ENCODE measurements at regions not wholly inside any gene's neighbourhood (a gene's known extent, or its start where the extent isn't known, plus 50 kb on each side); places are given as distances from the start of the nearest gene placed in this dataset.

GRCh38 chrX:1925053-1925481, 310.2 kb downstream of the ASMT start:
- Histone ChIP-seq H3K36me3 (no peaks in the 10 kb centered on the region), H3K4me1 (no peaks in the 10 kb centered on the region), H3K9me3 (no peaks in the 10 kb centered on the region), H3K4me3 (no peak overlapping the region), H3K27me3 (no peaks in the 10 kb centered on the region), H3K27ac (no peak overlapping the region)
- DNase-seq (no peak), ATAC-seq (no peak)
- WGBS (ENCODE audit: insufficient coverage, low coverage, low lambda C conversion rate, missing lambda C conversion rate): 9% methylated on average over 20 of the region's 20 CpGs
- TF ChIP-seq, protein P1, sequence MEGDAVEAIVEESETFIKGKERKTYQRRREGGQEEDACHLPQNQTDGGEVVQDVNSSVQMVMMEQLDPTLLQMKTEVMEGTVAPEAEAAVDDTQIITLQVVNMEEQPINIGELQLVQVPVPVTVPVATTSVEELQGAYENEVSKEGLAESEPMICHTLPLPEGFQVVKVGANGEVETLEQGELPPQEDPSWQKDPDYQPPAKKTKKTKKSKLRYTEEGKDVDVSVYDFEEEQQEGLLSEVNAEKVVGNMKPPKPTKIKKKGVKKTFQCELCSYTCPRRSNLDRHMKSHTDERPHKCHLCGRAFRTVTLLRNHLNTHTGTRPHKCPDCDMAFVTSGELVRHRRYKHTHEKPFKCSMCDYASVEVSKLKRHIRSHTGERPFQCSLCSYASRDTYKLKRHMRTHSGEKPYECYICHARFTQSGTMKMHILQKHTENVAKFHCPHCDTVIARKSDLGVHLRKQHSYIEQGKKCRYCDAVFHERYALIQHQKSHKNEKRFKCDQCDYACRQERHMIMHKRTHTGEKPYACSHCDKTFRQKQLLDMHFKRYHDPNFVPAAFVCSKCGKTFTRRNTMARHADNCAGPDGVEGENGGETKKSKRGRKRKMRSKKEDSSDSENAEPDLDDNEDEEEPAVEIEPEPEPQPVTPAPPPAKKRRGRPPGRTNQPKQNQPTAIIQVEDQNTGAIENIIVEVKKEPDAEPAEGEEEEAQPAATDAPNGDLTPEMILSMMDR (IDR thresholded peaks at IDR 0.05): no peak
- TF ChIP-seq POLR2A (IDR thresholded peaks at IDR 0.05): no peak
- intact Hi-C loops (cut with DNase I): no loop called here

- H3K36me3 ChIP-seq: no peaks in the 10 kb centered on the region
- H3K4me1 ChIP-seq: no peaks in the 10 kb centered on the region
- TF ChIP-seq, protein P1 (IDR thresholded peaks at IDR 0.05): no peak
- TF ChIP-seq POLR2A (IDR thresholded peaks at IDR 0.05): no peak
- H3K4me3 ChIP-seq: no peak overlapping the region
- no peak overlapping the region for H3K27ac ChIP-seq
- H3K27me3 ChIP-seq: no peaks in the 10 kb centered on the region
- intact Hi-C loops (cut with DNase I): no loop called here
- ATAC-seq (no peak), DNase-seq (no peak)
- no peaks in the 10 kb centered on the region for H3K9me3 ChIP-seq
- WGBS (ENCODE audit: insufficient coverage, low coverage, low lambda C conversion rate, missing lambda C conversion rate): 80% methylated on average over 10 of the region's 10 CpGs
Observed at GRCh38 chrX:1928805-1929204, 313.9 kb downstream of the ASMT start.

DNA sequence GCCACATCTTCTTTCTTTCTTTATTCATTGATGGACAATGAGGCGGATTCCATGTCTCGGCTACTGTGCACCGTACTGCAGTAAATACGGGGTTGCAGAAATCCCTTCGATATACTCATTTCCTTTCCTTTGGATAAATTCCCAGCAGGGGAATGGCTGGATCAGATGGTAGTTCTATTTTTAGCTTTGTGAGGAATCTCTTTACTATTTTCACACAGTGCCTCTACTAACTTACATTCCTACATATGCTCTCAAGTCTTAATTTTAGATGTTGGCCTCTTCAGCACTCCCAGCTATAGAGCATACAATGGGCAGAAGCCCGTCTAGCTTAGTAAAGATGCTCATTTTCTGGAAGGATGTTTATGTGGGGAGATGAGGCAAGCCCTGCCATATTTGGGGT, 317.4 kb downstream of the ASMT start:
- no peaks in the 10 kb centered on the region for H3K9me3 ChIP-seq
- WGBS (ENCODE audit: insufficient coverage, low coverage, low lambda C conversion rate, missing lambda C conversion rate): 70% methylated on average over 6 of the region's 6 CpGs
- H3K36me3 ChIP-seq: no peaks in the 10 kb centered on the region
- intact Hi-C loops (cut with DNase I): no loop called here
- H3K4me1 ChIP-seq: no peaks in the 10 kb centered on the region
- no peaks in the 10 kb centered on the region for H3K27me3 ChIP-seq
- DNase-seq (no peak), ATAC-seq (no peak)
- H3K4me3 ChIP-seq: no peak overlapping the region
- TF ChIP-seq, protein P1 (IDR thresholded peaks at IDR 0.05): no peak
- TF ChIP-seq POLR2A (IDR thresholded peaks at IDR 0.05): no peak
- no peak overlapping the region for H3K27ac ChIP-seq

- Histone ChIP-seq H3K27ac (no peak overlapping the region), H3K4me3 (no peak overlapping the region), H3K27me3 (no peaks in the 10 kb centered on the region), H3K4me1 (no peaks in the 10 kb centered on the region), H3K36me3 (no peaks in the 10 kb centered on the region), H3K9me3 (no peaks in the 10 kb centered on the region)
- 71% methylated on average over 5 of the region's 9 CpGs for WGBS (ENCODE audit: insufficient coverage, low coverage, low lambda C conversion rate, missing lambda C conversion rate)
- DNase-seq (no peak), ATAC-seq (no peak)
- TF ChIP-seq POLR2A (IDR thresholded peaks at IDR 0.05): no peak
- TF ChIP-seq, protein P1 (IDR thresholded peaks at IDR 0.05): no peak
- intact Hi-C loops (cut with DNase I): no loop called here
Observed at GRCh38 chrX:1933964-1934363, 319.1 kb downstream of the ASMT start.

DNA sequence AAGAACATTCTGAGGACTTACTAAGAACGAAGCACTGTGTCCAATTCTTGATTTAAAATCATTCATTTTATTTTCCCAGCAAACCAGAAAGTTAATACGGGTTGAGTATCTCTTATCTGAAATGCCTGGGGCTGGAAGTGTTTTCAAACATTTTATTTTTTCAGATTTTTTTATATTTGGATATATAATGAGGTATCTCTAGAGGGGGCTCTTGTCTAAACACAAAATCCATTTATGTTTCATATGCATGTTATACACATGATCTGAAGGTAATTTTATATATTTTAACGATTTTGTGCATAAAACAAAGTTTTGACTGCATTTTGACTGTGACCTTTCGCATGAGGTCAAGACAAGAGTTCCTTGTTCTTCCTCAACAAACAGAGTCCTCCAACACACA, 320.9 kb downstream of the ASMT start:
- Histone ChIP-seq H3K27ac (no peak overlapping the region), H3K4me1 (no peaks in the 10 kb centered on the region), H3K4me3 (no peak overlapping the region), H3K36me3 (no peaks in the 10 kb centered on the region), H3K27me3 (no peaks in the 10 kb centered on the region), H3K9me3 (no peaks in the 10 kb centered on the region)
- 57% methylated on average over 4 of the region's 4 CpGs for WGBS (ENCODE audit: insufficient coverage, low coverage, low lambda C conversion rate, missing lambda C conversion rate)
- ATAC-seq: no peak
- DNase-seq: no peak
- TF ChIP-seq POLR2A (IDR thresholded peaks at IDR 0.05): no peak
- TF ChIP-seq, protein P1 (IDR thresholded peaks at IDR 0.05): no peak
- intact Hi-C loops (cut with DNase I): no loop called here
